HG03575 (cell line): ENCODE measurements at regions not wholly inside any gene's neighbourhood (a gene's known extent, or its start where the extent isn't known, plus 50 kb on each side); places are given as distances from the start of the nearest gene placed in this dataset.
"Not testable (repeated sequence)": the region's sequence is repeated elsewhere in the genome, so short reads cannot be mapped to it uniquely, and the experiment has no call there.

Source experiments
- ATAC-seq: cut with Tn5 transposase; IDR thresholded peaks from one replicate; pipeline ENCODE4 v1.9.1; 2021; ENCODE audit not compliant: unreplicated experiment, insufficient number of reproducible peaks, low FRiP score; ENCODE audit errors: extremely low read depth

GRCh38 chr10:44552726-44553125 is 167.8 kb upstream of the CXCL12 start:
- no peak for ATAC-seq

DNA sequence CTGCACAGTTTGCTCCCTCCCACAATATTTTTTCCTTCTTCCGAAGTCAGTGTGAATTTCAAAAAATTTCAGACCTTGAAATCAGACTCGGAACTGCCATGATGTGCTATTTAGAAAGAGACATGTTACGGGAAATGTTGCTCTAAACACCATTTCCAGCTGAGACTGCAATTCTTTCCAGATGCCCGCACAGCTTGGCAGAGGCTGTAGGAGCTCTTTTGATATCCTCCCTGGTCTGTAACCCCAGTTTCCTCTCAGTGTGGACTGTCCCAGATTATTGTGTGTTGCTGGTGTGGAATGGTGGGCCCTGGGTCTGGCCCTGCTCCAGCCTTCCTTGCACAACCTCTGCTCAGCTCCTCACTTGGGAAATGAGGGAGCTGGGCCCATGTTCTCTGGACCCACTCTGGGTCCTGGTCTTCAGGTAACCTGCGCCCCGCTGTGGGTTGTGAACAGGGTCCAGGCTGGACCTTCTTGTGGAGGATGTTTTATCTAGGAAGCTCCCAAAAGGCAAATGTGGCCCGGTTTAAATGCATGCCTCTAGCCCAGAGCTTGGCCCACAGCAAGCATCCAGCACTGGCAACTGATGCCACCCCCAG is 172.8 kb upstream of the CXCL12 start:
- ATAC-seq, result no peak

DNA sequence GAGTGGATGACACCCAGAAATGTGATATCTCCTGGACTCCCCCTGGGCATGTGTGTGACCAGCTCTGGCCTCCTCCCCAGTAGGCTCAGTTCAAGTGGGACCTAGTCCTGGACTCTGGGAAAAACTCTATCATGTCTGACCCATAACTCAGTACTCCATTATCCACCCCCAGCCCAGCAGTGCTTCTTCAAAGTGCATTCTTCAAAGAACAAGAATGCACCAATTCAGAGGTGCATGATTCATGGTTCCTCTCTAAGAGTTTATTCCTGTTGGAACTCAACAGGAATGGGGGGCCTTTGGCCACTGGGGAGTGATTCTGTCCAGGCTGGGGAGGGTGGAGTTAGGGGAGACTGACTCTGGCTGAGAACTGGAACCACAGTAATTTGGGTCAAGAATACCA is 173.6 kb upstream of the CXCL12 start:
- no peak for ATAC-seq

DNA sequence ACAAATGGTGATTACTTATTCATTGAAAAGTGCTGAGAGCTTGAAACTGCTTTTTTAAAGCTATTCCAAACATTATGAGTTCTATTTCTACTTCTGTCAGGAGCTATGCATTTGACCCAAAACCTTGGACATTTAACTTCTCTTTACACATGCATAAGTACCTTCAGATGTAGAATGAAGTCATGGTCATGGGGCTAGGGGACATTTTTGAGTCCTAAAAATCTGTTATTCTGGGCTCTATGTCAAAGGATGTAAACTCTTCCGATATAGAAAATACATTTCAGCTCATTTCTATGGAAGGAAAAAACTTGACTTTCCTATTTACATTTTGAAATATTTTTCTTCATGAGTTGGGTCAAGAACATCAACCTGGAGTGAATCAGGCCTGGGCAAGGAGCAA is 179.5 kb upstream of the CXCL12 start:
- no peak for ATAC-seq

DNA sequence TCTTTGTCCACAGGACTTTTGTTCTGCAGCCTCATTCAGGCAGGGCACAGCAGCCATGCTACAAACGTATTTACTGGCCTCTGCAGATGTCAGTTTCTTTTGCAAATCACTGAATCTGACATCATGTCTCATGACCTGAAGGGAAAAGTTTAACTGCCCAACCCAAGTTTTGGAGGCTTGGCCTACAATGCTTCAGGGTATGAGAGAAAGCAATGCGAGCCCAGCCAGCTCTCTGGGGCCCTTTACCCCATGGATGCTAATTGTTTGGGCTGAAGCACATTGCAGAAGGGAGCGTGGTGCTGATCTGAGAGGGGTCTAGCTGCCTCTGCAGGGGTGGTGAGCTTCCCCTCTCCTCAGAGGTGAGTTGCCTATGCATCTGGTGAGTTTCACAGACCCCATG is 179.9 kb upstream of the CXCL12 start:
- ATAC-seq, result no peak

- ATAC-seq, result no peak
Observed at GRCh38 chr10:44566786-44567185, 181.9 kb upstream of the CXCL12 start.

GRCh38 chr10:44567471-44567870 is 182.6 kb upstream of the CXCL12 start:
- ATAC-seq, result no peak

GRCh38 chr10:44569193-44570091 is 184.5 kb upstream of the CXCL12 start:
- ATAC-seq, result no peak

DNA sequence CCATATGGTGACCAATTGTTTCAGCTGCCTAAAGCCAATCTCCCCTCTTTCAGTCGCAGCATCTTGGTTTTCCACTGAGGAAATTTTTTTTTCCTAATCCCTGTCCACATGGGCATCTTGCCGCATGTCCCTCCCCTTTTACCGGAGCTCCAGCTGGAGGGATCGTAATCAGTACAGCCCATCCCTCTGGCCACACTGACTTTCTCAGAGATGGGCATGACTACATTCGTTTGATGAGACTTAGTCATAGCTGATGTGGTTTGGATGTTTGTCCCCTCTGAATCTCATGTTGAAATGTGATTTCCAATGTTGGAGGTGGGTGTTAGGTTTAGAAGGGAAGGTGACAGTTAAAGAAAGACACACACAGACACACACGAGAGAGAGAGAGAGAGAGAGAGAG is 186.8 kb upstream of the CXCL12 start:
- no peak for ATAC-seq

DNA sequence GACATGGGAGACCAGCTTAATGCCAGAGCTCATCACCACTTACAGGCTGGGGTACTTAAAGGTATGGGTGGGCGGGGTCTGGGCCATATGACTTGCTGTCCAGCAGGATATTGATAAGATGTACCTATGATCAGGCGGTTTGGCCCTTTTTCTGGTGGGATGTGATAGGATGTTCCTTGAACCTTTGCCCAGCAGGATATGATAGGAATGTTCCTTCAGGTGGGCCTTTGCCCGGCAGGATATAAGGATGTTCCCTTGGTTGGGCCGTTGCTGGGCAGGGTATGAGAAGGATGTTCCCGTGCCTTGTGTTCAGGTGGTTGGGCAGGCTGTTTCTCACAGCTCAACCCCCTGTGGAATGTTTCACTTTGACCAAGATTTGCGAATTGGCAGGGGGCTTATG is 187.2 kb upstream of the CXCL12 start:
- ATAC-seq, result no peak

DNA sequence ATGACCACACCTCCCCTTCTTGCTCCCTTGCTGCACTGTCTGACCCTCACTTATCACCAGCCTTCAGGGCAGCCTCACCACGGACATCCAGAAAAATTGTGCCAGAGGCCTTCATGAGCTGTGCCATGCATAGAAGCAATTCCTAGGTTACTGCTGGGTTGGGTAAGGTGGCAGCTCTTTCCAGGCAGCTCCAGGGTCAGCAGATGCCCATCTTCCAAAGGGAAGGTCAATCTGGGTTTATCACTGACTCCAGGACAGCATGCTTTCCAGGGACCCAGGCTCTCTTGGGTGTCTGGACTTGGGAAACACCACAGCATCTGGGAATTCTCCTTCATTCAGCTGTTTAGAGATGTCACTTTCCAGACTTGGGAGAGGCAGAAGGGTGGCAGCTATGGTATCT is 188.9 kb upstream of the CXCL12 start:
- ATAC-seq, result no peak

DNA sequence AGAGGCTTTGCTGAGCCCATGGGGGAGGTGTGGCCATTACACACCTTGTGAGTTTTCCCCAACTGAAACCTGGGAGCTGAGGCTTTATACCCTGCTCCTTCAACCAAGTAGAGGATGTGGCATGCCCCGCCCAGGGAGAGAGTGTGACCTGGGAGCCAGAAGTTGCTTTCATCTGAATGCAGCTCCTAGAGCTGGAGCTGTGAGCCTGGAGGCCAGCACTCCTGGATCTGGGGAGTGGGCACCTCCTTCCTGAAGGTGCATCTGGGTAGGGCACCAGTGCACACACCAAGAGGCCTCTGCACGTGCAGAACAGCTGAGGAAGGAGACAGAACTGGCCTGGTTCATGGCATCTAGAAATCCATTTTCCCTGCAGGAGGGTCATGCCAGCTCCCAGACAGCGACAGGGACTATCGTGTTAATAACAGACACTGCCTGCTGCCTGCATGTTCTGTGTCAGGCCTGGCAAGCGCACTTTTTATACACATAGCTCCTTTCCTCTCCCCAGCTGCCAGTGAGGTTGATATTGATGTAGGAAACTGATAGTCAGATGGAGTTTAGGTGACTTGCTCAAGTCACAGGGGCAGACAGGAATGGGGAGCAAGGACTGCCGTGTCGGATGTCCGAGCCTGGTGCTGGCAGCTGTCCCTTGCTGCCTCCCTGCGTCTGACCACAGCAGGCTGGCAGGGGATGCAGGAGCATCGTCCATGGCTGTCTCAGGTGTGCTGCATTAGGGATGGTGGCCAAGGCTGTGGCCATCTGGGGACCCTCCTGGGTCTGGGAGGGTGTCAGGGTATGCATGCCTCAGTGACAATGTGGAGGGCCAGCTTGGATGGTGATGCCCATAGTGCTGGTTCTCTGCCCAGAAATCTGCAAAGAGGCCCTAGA is 189.9 kb upstream of the CXCL12 start:
- ATAC-seq, result no peak

- ATAC-seq, result no peak
Observed at GRCh38 chr10:44575601-44576380, 190.9 kb upstream of the CXCL12 start.

DNA sequence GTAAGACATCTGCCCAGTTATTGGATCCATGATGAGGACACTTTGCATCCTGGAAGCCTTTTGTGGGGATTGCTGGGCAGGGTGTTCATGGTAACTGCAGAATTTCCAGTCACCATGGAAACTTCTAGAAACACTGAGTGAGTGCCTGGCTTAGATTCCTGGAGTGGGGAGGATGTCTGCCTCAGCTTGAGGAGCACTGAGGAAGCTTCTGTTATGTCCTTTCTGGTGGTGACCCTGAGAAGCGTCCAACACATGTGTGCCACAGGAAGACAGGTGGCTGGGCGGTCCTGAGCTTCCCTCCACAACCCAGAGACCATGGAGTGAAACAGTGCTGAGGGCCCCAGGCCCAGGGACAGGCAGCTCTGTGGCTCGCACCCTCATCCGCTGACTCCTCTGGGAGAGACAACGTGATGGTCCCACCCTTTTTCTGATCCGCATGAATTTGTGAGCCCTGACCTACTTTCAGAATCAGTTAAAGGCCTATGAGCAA is 191.8 kb upstream of the CXCL12 start:
- ATAC-seq, result no peak

GRCh38 chr10:44577533-44577932 is 192.6 kb upstream of the CXCL12 start:
- no peak for ATAC-seq

- ATAC-seq, result no peak
Observed at GRCh38 chr10:44578271-44578670, 193.4 kb upstream of the CXCL12 start.

GRCh38 chr10:44578963-44579362 is 194.1 kb upstream of the CXCL12 start:
- ATAC-seq, result not testable (repeated sequence)

DNA sequence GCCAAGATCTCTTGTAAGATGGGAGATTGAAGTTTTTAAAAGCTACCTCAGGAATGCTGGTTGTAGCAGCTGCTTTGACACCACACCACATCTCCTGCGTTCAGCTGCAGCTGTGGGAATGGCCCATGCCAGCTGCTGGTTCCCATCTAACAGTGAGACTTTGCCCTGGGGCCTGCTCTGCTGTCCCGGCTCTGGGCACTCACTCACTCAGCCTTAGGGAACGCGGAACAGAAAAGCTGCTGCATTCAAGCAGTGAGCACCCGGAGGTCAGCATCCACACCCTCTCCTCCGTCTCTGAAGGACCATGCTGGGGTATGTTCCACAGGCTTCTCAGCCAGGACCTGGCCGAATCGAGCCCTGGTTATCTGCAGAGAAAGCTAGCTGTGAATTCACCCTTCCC is 197.1 kb upstream of the CXCL12 start:
- ATAC-seq, result no peak
